B cell (primary cell): ENCODE measurements at regions not wholly inside any gene's neighbourhood (a gene's known extent, or its start where the extent isn't known, plus 50 kb on each side); places are given as distances from the start of the nearest gene placed in this dataset.
"Not testable (repeated sequence)": the region's sequence is repeated elsewhere in the genome, so short reads cannot be mapped to it uniquely, and the experiment has no call there.

ENCODE experiments used
- EZH2 ChIP-seq: IDR thresholded peaks from 2 replicates; pipeline ENCODE4 v1.6.1; 2012; ENCODE audit warnings: borderline replicate concordance, low read depth, mild to moderate bottlenecking, moderate library complexity, low read length; ENCODE audit not compliant: insufficient read depth, poor library complexity, severe bottlenecking
- TF ChIP-seq, protein P1 (sequence below): fragments of 200-600 bp; IDR thresholded peaks from one replicate; pipeline ENCODE4 v1.8.0; 2022; ENCODE audit warnings: antibody characterized with exemption, mild to moderate bottlenecking

DNA sequence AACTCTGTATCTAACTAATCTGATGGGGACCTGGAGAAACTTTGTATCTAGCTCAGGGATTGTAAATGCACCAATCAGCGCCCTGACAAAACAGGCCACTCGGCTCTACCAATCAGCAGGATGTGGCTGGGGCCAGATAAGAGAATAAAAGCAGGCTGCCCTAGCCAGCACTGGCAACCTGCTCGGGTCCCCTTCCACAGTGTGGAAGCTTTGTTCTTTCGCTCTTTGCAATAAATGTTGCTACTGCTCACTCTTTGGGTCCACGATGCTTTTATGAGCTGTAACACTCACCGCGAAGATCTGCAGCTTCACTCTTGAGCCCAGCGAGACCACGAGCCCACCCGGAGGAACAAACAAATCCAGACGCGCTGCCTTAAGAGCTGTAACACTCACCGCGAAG lies 93.6 kb upstream of the METAP2 start:
- not testable (repeated sequence) for TF ChIP-seq EZH2
- TF ChIP-seq, protein P1, sequence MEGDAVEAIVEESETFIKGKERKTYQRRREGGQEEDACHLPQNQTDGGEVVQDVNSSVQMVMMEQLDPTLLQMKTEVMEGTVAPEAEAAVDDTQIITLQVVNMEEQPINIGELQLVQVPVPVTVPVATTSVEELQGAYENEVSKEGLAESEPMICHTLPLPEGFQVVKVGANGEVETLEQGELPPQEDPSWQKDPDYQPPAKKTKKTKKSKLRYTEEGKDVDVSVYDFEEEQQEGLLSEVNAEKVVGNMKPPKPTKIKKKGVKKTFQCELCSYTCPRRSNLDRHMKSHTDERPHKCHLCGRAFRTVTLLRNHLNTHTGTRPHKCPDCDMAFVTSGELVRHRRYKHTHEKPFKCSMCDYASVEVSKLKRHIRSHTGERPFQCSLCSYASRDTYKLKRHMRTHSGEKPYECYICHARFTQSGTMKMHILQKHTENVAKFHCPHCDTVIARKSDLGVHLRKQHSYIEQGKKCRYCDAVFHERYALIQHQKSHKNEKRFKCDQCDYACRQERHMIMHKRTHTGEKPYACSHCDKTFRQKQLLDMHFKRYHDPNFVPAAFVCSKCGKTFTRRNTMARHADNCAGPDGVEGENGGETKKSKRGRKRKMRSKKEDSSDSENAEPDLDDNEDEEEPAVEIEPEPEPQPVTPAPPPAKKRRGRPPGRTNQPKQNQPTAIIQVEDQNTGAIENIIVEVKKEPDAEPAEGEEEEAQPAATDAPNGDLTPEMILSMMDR = not testable (repeated sequence)
